GM12878 (cell line): ENCODE measurements at regions not wholly inside any gene's neighbourhood (a gene's known extent, or its start where the extent isn't known, plus 50 kb on each side); places are given as distances from the start of the nearest gene placed in this dataset.

ENCODE experiments used
- ASH2L ChIP-seq: fragments of 300-600, 200-600 bp; sonication (generic); IDR thresholded peaks from 2 replicates; pipeline ENCODE4 v1.6.1; 2017; ENCODE audit warnings: low read depth, mild to moderate bottlenecking, borderline replicate concordance
- CREB1 ChIP-seq: IDR thresholded peaks from 2 replicates; pipeline ENCODE4 v1.6.1; 2012; ENCODE audit warnings: low read depth, mild to moderate bottlenecking, inconsistent platforms
- CREM ChIP-seq: IDR thresholded peaks from 2 replicates; pipeline ENCODE4 v1.6.1; 2014; ENCODE audit warnings: antibody characterized with exemption, low read depth
- FOXK2 ChIP-seq: fragments of 450-650 bp; IDR thresholded peaks from 2 replicates; pipeline ENCODE4 v1.6.1; 2017; ENCODE audit warnings: mild to moderate bottlenecking, moderate library complexity
- HDAC6 ChIP-seq: fragments of 200-600 bp; sonication (generic); IDR thresholded peaks from one replicate; pipeline ENCODE4 v1.8.0; 2017; ENCODE audit warnings: antibody characterized with exemption; ENCODE audit not compliant: unreplicated experiment
- IKZF1 ChIP-seq: fragments of 450-650 bp; conservative IDR thresholded peaks from 2 replicates; pipeline ENCODE4 v1.6.1; 2017; ENCODE audit warnings: antibody characterized with exemption, mild to moderate bottlenecking
- MEF2A ChIP-seq: IDR thresholded peaks from 2 replicates; pipeline ENCODE4 v1.6.1; 2011; ENCODE audit warnings: low read depth, mild to moderate bottlenecking, low read length, moderate library complexity; ENCODE audit not compliant: insufficient read depth
- MTA3 ChIP-seq: IDR thresholded peaks from 2 replicates; pipeline ENCODE4 v1.6.1; 2012; ENCODE audit warnings: low read length, inconsistent platforms, borderline replicate concordance
- NR2C1 ChIP-seq: fragments of 450-650 bp; IDR thresholded peaks from 2 replicates; pipeline ENCODE4 v1.6.1; 2017; ENCODE audit warnings: antibody characterized with exemption, mild to moderate bottlenecking, moderate library complexity
- PAX8 ChIP-seq: fragments of 450-650 bp; IDR thresholded peaks from 2 replicates; pipeline ENCODE4 v1.6.1; 2017; ENCODE audit warnings: mild to moderate bottlenecking, moderate library complexity
- PML ChIP-seq: IDR thresholded peaks from 2 replicates; pipeline ENCODE4 v1.6.1; 2012; ENCODE audit warnings: low read length, inconsistent platforms
- RCOR1 ChIP-seq: conservative IDR thresholded peaks from 2 replicates; pipeline ENCODE4 v1.6.1; 2012; ENCODE audit warnings: low read depth, low read length, improper control_type of control experiment
- SIX5 ChIP-seq: IDR thresholded peaks from 2 replicates; pipeline ENCODE4 v1.6.1; 2011; ENCODE audit warnings: mild to moderate bottlenecking, low read depth, low read length, moderate library complexity; ENCODE audit not compliant: severe bottlenecking
- SMC3 ChIP-seq: IDR thresholded peaks from 2 replicates; pipeline ENCODE4 v1.6.1; 2011; ENCODE audit warnings: low read length, improper control_type of control experiment, borderline replicate concordance
- SP1 ChIP-seq: IDR thresholded peaks from one replicate; pipeline ENCODE4 v1.6.1; 2011; ENCODE audit warnings: low read depth, low read length
- SPI1 ChIP-seq: IDR thresholded peaks from 2 replicates; pipeline ENCODE4 v1.6.1; 2011; ENCODE audit warnings: low read depth, mild to moderate bottlenecking, low read length, moderate library complexity, borderline replicate concordance; ENCODE audit not compliant: insufficient read depth
- STAT3 ChIP-seq: IDR thresholded peaks from 2 replicates; pipeline ENCODE4 v1.6.1; 2011; ENCODE audit warnings: low read depth, low read length, improper control_type of control experiment
- TAF1 ChIP-seq: IDR thresholded peaks from 2 replicates; pipeline ENCODE4 v1.6.1; 2011; ENCODE audit warnings: mild to moderate bottlenecking, low read depth, low read length, borderline replicate concordance
- TBL1XR1 ChIP-seq: IDR thresholded peaks from 2 replicates; pipeline ENCODE4 v1.6.1; 2012; ENCODE audit warnings: low read depth, low read length, improper control_type of control experiment
- TCF12 ChIP-seq: IDR thresholded peaks from 2 replicates; pipeline ENCODE4 v1.6.1; 2011; ENCODE audit warnings: low read depth, mild to moderate bottlenecking, low read length
- ZBED1 ChIP-seq: IDR thresholded peaks from 2 replicates; pipeline ENCODE4 v1.6.1; 2016; ENCODE audit warnings: borderline replicate concordance
- ZNF207 ChIP-seq: fragments of 450-650 bp; IDR thresholded peaks from 2 replicates; pipeline ENCODE4 v1.6.1; 2014; ENCODE audit warnings: antibody characterized with exemption, mild to moderate bottlenecking, borderline replicate concordance
- ZNF217 ChIP-seq: fragments of 450-650 bp; IDR thresholded peaks from 2 replicates; pipeline ENCODE4 v1.6.1; 2017; ENCODE audit warnings: antibody characterized with exemption, mild to moderate bottlenecking
- ZNF274 ChIP-seq: IDR thresholded peaks from one replicate; pipeline ENCODE4 v1.8.0; 2011; ENCODE audit not compliant: insufficient read length, insufficient read depth
- ZZZ3 ChIP-seq: IDR thresholded peaks from 2 replicates; pipeline ENCODE4 v1.6.1; 2011; ENCODE audit warnings: low read depth; ENCODE audit not compliant: control insufficient read depth, insufficient read length
- TF ChIP-seq, protein P1 (sequence below): fragments of 150-350 bp; IDR thresholded peaks from 2 replicates; pipeline ENCODE4 v1.6.1; 2016; ENCODE audit warnings: low read depth, low read length
- TF ChIP-seq, protein P2 (sequence below): fragments of 450-650 bp; IDR thresholded peaks from 2 replicates; pipeline ENCODE4 v1.6.1; 2017; ENCODE audit warnings: mild to moderate bottlenecking, moderate library complexity

DNA sequence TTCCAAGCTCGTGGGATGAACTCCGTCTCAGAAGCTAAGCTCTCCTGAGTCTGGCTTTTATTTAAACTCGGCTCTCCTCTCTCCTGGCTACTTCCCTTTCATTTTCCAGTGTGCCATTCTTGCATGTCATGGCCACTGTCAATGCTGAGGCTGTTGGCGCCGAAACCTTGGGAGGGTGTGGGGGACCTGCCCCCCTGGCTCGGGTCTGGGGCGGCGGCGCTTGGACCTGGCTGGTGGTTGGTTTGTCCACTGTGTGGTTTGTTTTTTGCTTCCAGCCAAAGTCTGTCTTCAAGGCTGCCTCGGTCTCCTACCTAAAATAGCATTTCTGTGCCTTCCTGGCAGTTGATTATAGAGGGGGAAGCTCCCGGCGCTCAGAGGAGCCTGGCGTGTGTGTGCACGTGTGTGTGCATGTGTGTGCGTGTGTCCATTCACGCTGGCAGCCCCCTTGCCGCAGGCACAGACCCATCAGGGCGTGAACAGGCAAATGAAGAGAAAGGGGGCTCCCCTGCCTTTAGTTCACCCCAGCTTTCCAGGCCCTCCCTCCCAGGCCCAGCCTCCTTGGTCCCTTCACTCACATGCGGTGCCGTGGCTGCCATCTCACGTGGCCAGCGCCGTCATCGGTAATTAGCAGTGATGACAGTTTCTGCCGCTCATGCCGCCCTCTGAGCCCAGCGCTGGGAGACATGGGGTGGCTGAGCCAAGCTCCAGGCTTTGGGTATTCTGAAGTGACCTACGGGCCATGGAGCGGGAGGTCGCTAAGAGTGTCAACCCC, 179.9 kb downstream of the SEC14L1 start (continued):
- no peak for TF ChIP-seq SMC3
- TF ChIP-seq STAT3: no peak
- TF ChIP-seq ZNF207: no peak
- no peak for TF ChIP-seq HDAC6
- TF ChIP-seq CREM: 0 out of 2 replicates have a peak, but pooled peaks have one; percentile 67
- TF ChIP-seq ASH2L: no peak
- TF ChIP-seq PAX8: peak; percentile 81; the same call in 1 of the 2 replicates
- no peak for TF ChIP-seq ZNF217
- TF ChIP-seq FOXK2: peak; percentile 65; the same call in 1 of the 2 replicates
- peak; percentile 77 for TF ChIP-seq CREB1
- TF ChIP-seq RCOR1: no peak
- TF ChIP-seq PML: no peak
- TF ChIP-seq SPI1: no peak
- peak; percentile 85 for TF ChIP-seq IKZF1
- peak; percentile 60 for TF ChIP-seq TAF1
- no peak for TF ChIP-seq NR2C1
- no peak for TF ChIP-seq TBL1XR1
- TF ChIP-seq, protein P1, sequence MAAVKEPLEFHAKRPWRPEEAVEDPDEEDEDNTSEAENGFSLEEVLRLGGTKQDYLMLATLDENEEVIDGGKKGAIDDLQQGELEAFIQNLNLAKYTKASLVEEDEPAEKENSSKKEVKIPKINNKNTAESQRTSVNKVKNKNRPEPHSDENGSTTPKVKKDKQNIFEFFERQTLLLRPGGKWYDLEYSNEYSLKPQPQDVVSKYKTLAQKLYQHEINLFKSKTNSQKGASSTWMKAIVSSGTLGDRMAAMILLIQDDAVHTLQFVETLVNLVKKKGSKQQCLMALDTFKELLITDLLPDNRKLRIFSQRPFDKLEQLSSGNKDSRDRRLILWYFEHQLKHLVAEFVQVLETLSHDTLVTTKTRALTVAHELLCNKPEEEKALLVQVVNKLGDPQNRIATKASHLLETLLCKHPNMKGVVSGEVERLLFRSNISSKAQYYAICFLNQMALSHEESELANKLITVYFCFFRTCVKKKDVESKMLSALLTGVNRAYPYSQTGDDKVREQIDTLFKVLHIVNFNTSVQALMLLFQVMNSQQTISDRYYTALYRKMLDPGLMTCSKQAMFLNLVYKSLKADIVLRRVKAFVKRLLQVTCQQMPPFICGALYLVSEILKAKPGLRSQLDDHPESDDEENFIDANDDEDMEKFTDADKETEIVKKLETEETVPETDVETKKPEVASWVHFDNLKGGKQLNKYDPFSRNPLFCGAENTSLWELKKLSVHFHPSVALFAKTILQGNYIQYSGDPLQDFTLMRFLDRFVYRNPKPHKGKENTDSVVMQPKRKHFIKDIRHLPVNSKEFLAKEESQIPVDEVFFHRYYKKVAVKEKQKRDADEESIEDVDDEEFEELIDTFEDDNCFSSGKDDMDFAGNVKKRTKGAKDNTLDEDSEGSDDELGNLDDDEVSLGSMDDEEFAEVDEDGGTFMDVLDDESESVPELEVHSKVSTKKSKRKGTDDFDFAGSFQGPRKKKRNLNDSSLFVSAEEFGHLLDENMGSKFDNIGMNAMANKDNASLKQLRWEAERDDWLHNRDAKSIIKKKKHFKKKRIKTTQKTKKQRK: no peak
- no peak; the same call in 1 of the 2 replicates for TF ChIP-seq MTA3
- no peak for TF ChIP-seq ZBED1
- no peak for TF ChIP-seq SP1
- no peak for TF ChIP-seq ZNF274
- TF ChIP-seq, protein P2, sequence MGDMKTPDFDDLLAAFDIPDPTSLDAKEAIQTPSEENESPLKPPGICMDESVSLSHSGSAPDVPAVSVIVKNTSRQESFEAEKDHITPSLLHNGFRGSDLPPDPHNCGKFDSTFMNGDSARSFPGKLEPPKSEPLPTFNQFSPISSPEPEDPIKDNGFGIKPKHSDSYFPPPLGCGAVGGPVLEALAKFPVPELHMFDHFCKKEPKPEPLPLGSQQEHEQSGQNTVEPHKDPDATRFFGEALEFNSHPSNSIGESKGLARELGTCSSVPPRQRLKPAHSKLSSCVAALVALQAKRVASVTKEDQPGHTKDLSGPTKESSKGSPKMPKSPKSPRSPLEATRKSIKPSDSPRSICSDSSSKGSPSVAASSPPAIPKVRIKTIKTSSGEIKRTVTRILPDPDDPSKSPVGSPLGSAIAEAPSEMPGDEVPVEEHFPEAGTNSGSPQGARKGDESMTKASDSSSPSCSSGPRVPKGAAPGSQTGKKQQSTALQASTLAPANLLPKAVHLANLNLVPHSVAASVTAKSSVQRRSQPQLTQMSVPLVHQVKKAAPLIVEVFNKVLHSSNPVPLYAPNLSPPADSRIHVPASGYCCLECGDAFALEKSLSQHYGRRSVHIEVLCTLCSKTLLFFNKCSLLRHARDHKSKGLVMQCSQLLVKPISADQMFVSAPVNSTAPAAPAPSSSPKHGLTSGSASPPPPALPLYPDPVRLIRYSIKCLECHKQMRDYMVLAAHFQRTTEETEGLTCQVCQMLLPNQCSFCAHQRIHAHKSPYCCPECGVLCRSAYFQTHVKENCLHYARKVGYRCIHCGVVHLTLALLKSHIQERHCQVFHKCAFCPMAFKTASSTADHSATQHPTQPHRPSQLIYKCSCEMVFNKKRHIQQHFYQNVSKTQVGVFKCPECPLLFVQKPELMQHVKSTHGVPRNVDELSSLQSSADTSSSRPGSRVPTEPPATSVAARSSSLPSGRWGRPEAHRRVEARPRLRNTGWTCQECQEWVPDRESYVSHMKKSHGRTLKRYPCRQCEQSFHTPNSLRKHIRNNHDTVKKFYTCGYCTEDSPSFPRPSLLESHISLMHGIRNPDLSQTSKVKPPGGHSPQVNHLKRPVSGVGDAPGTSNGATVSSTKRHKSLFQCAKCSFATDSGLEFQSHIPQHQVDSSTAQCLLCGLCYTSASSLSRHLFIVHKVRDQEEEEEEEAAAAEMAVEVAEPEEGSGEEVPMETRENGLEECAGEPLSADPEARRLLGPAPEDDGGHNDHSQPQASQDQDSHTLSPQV: no peak; the same call in 1 of the 2 replicates
- TF ChIP-seq SIX5: no peak
- TF ChIP-seq ZZZ3: no peak
- TF ChIP-seq MEF2A: no peak
- peak; percentile 69; the same call in 1 of the 2 replicates for TF ChIP-seq TCF12
